GM12878 (cell line): ENCODE measurements at regions not wholly inside any gene's neighbourhood (a gene's known extent, or its start where the extent isn't known, plus 50 kb on each side); places are given as distances from the start of the nearest gene placed in this dataset.

Source experiments
- ATAC-seq: fragments of 200-7000 bp; cut with Tn5 transposase; 3 replicates; pipeline ENCODE4 v1.9.1; 2020; ENCODE audit warnings: mild to moderate bottlenecking, moderate library complexity
- BruUV-seq: library from RNA; stranded (reverse); fragments of 400-500 nt; replicated peaks from 2 replicates; lab custom pipeline; 2021; lab: Mats Ljungman, UMichigan
- CTCF ChIA-PET: fragments of 300-600 bp; sonication (Branson Sonifier 250); formaldehyde crosslinking; extraction: SDS; loops from one replicate; lab custom pipeline; 2021; ENCODE audit warnings: inconsistent platforms; lab: Yijun Ruan, JAX
- POLR2A ChIA-PET: fragments of 350-600 bp; formaldehyde crosslinking; extraction: SDS; loops from one replicate; lab custom pipeline; 2021; ENCODE audit warnings: inconsistent platforms; lab: Charles Lee
- RAD21 ChIA-PET: fragments of 300-600 bp; sonication (Branson Sonifier 250); formaldehyde crosslinking; loops from one replicate; lab custom pipeline; 2023; ENCODE audit warnings: antibody characterized with exemption; ENCODE audit not compliant: unreplicated experiment; lab: Charles Lee
- SMC1A ChIA-PET: fragments of 300-600 bp; sonication (Branson Sonifier 250); formaldehyde crosslinking; loops from one replicate; lab custom pipeline; 2023; ENCODE audit not compliant: unreplicated experiment, uncharacterized antibody; lab: Charles Lee
- DNase-seq: peaks from one replicate; pipeline ENCODE4 v3.0.0-alpha.2; 2011; ENCODE audit warnings: low read depth, low spot score
- FAIRE-seq: peaks from 3 replicates; lab custom pipeline; 2011; peaks lifted over from hg19 to GRCh38; lab: Jason Lieb, UNC
- H2AFZ ChIP-seq: 2 replicates; pipeline ENCODE4 v1.6.0; 2011; ENCODE audit warnings: low read depth, low read length, control low read depth; ENCODE audit not compliant: control insufficient read depth
- H3K27ac ChIP-seq: 2 replicates; pipeline ENCODE4 v1.5.1; 2011; ENCODE audit warnings: control low read depth; ENCODE audit not compliant: control insufficient read depth, insufficient read depth
- H3K27me3 ChIP-seq, 2 experiments: replicated peaks in 1 of 2; 2 replicates each; pipeline versions ENCODE4 v1.6.0 to v1.6.1; 2011; ENCODE audit warnings: low read length in 1 of 2; ENCODE audit not compliant: control insufficient read depth in 2 of 2, insufficient read depth in 2 of 2
- H3K36me3 ChIP-seq, 2 experiments: 2 replicates each; pipeline ENCODE4 v1.5.1; 2011; ENCODE audit warnings: low read length in 1 of 2; ENCODE audit not compliant: control insufficient read depth in 2 of 2, insufficient read depth in 2 of 2
- H3K4me1 ChIP-seq: 2 replicates; pipeline ENCODE4 v1.6.1; 2011; ENCODE audit warnings: mild to moderate bottlenecking, low read length, moderate library complexity, mixed read lengths; ENCODE audit not compliant: control insufficient read depth, insufficient read depth
- H3K4me2 ChIP-seq: 2 replicates; pipeline ENCODE4 v1.6.0; 2011; ENCODE audit warnings: control low read depth; ENCODE audit not compliant: control insufficient read depth, insufficient read depth
- H3K4me3 ChIP-seq: fragments of 200-600 bp; sonication (generic); 2 replicates; pipeline ENCODE4 v1.5.1; 2016
- H3K79me2 ChIP-seq: 2 replicates; pipeline ENCODE4 v1.6.0; 2011; ENCODE audit warnings: low read length; ENCODE audit not compliant: control insufficient read depth, insufficient read depth
- H3K9ac ChIP-seq: 2 replicates; pipeline ENCODE4 v1.8.0; 2011; ENCODE audit warnings: low read length, control low read depth, mixed read lengths; ENCODE audit not compliant: control insufficient read depth, insufficient read depth
- H3K9me3 ChIP-seq: replicated peaks from 3 replicates; pipeline ENCODE4 v1.5.1; 2011; ENCODE audit warnings: mild to moderate bottlenecking, low read length; ENCODE audit not compliant: control insufficient read depth, insufficient read depth
- H4K20me1 ChIP-seq: 2 replicates; pipeline ENCODE4 v1.6.0; 2011; ENCODE audit not compliant: control insufficient read depth, insufficient read depth
- ATF2 ChIP-seq: IDR thresholded peaks from 2 replicates; pipeline ENCODE4 v1.6.1; 2012; ENCODE audit warnings: low read length, inconsistent platforms
- CEBPB ChIP-seq, 2 experiments: fragments of 150-350 bp in 1 of 2; IDR thresholded peaks; 2 replicates each; pipeline ENCODE4 v1.6.1; 2012 to 2014; ENCODE audit warnings: low read depth in 2 of 2, low read length in 2 of 2, borderline replicate concordance in 1 of 2, inconsistent platforms in 1 of 2
- HDAC6 ChIP-seq: fragments of 200-600 bp; sonication (generic); IDR thresholded peaks from one replicate; pipeline ENCODE4 v1.8.0; 2017; ENCODE audit warnings: antibody characterized with exemption; ENCODE audit not compliant: unreplicated experiment
- SUPT20H ChIP-seq: IDR thresholded peaks from 2 replicates; pipeline ENCODE4 v1.6.1; 2011; ENCODE audit warnings: low read depth, mild to moderate bottlenecking, low read length, moderate library complexity, borderline replicate concordance; ENCODE audit not compliant: control insufficient read depth
- USF2 ChIP-seq: IDR thresholded peaks from 2 replicates; pipeline ENCODE4 v1.6.1; 2011; ENCODE audit warnings: low read depth, low read length, improper control_type of control experiment, borderline replicate concordance
- ZSCAN29 ChIP-seq: fragments of 450-650 bp; IDR thresholded peaks from 2 replicates; pipeline ENCODE4 v1.6.1; 2017; ENCODE audit warnings: mild to moderate bottlenecking, moderate library complexity
- WGBS: methylation state at CpG from one replicate; pipeline ENCODE4 v1.1.6; 2016; ENCODE audit warnings: low lambda C conversion rate; ENCODE audit not compliant: insufficient replicate concordance, insufficient coverage; ENCODE audit errors: missing lambda C conversion rate; 5-methylcytosine and 5-hydroxymethylcytosine counted together
- in situ Hi-C: fragments of 300-500 bp; cut with MboI; formaldehyde crosslinking; loops from 9 replicates; pipeline ENCODE4 v1.14.3; 2018; ENCODE audit warnings: mixed read lengths
- intact Hi-C: fragments of 100-400 bp; cut with micrococcal nuclease; formaldehyde crosslinking; loops from one replicate; pipeline ENCODE4 v1.14.2; 2022; ENCODE audit not compliant: unreplicated experiment

DNA sequence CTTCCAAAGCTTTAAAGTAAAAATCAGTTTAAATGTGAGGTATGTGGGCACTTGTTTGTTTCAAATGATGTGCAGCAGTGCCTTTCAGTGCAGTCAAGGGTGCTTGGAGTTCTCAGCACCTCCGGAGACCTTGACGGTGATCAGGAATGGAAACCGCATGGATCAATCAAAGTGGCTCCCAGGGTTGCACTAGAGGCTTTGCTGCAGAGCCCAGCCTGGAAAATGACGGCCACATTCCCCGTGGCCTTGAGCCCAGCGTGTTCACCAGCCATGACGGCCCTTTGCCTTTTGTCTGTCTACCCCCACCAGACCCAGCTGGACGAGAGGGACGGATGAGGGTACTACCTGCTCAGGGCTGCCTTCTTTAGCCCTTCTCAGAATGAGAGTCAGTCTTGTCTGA is 320.0 kb downstream of the TEX29 start:
- RAD21 ChIA-PET, result no interaction called here
- H3K4me2 ChIP-seq, result no peak overlapping the region
- 15% methylated on average over 9 of the region's 9 CpGs for WGBS
- H3K27ac ChIP-seq, result no peak overlapping the region
- no TSS peak for BruUV-seq
- in situ Hi-C loops, result no loop called here
- TF ChIP-seq ZSCAN29 (no peak), ATF2 (no peak), SUPT20H (no peak), USF2 (no peak), CEBPB (IDR thresholded peaks at IDR 0.05; ENCODE audit: borderline replicate concordance in 1 of 2, low read depth in 2 of 2, low read length in 2 of 2) (no peak), HDAC6 (no peak)
- TF ChIP-seq, all 136 proteins: peak for 0
- Histone ChIP-seq H3K9ac (no peak overlapping the region), H3K4me3 (no peak overlapping the region), H3K4me1 (no peaks in the 10 kb centered on the region), H4K20me1 (no peaks in the 10 kb centered on the region), H3K36me3 (no peaks in the 10 kb centered on the region), H3K27me3 (no peaks in the 10 kb centered on the region), H3K9me3 (no peaks in the 10 kb centered on the region), H2AFZ (no peak overlapping the region), H3K79me2 (no peaks in the 10 kb centered on the region)
- DNase-seq (no peak), FAIRE-seq (no peak), ATAC-seq (no peak)
- intact Hi-C loops, result no loop called here
- ChIA-PET SMC1A (no interaction called here), POLR2A (no interaction called here), CTCF (no interaction called here)
